ENCODE measurements at regions not wholly inside any gene's neighbourhood (a gene's known extent, or its start where the extent isn't known, plus 50 kb on each side); places are given as distances from the start of the nearest gene placed in this dataset.

GRCh38 chr2:236738030-236738429, 168.4 kb downstream of the ACKR3 start:
- Histone ChIP-seq H3K4me2 (no peak overlapping the region), H3K36me3 (replicated peaks in 1 of 2; ENCODE audit: control insufficient read depth in 1 of 2, insufficient read depth in 2 of 2, low read length in 1 of 2) (no peaks in the 10 kb centered on the region), H2AFZ (ENCODE audit: low read depth) (no peak overlapping the region), H3K4me3 (ENCODE audit: low read depth in 2 of 2, low read length in 1 of 2) (no peak overlapping the region), H4K20me1 (ENCODE audit: insufficient read depth) (no peaks in the 10 kb centered on the region), H3K79me2 (ENCODE audit: insufficient read depth) (no peaks in the 10 kb centered on the region), H3K9me3 (no peaks in the 10 kb centered on the region), H3K27me3 (ENCODE audit: insufficient read depth) (no peaks in the 10 kb centered on the region; the same call in 1 of the 2 replicates), H3F3A (replicated peaks; ENCODE audit: insufficient read depth) (no peaks in the 10 kb centered on the region), H3K27ac (ENCODE audit: low read depth in 2 of 2, low read length in 1 of 2) (no peak overlapping the region), H3K9me2 (no peaks in the 10 kb centered on the region), H3K9ac (no peak overlapping the region), H3K4me1 (ENCODE audit: control insufficient read depth in 1 of 2, insufficient read depth in 2 of 2, low read depth in 1 of 2, low read length in 1 of 2) (no peaks in the 10 kb centered on the region)
- no peak for DNase-seq
- 9% methylated on average over 4 of the region's 4 CpGs for WGBS (ENCODE audit: low lambda C conversion rate)
- ChIA-PET CTCF (no interaction called here), POLR2A (no interaction called here)
- TF ChIP-seq RCOR1 (IDR thresholded peaks at IDR 0.05; ENCODE audit: low read length) (no peak), FOXJ3 (CRISPR knock-in tag; IDR thresholded peaks at IDR 0.05) (no peak)
- TF ChIP-seq, protein P1, sequence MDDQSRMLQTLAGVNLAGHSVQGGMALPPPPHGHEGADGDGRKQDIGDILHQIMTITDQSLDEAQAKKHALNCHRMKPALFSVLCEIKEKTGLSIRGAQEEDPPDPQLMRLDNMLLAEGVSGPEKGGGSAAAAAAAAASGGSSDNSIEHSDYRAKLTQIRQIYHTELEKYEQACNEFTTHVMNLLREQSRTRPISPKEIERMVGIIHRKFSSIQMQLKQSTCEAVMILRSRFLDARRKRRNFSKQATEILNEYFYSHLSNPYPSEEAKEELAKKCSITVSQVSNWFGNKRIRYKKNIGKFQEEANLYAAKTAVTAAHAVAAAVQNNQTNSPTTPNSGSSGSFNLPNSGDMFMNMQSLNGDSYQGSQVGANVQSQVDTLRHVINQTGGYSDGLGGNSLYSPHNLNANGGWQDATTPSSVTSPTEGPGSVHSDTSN (IDR thresholded peaks at IDR 0.05), result no peak

DNA sequence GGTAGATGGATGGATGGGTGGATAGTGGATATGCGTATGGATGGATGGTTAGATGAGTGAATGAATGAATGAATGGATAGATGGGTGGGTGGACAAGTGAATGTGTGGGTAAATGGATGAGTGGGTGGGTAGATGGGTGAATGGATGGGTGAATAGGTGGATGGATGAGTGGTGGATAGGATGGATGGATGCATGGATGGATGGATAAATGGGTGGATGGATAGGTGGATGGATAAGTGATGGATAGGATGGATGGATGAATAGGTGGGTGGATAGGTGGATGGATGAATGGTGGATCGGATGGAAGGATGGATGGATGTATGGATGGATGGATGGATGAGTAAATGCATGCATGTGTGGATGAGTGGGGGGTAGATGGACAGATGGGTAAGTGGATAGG, 169.3 kb downstream of the ACKR3 start:
- 37% methylated on average over 2 of the region's 2 CpGs for WGBS (ENCODE audit: low lambda C conversion rate)
- no peak overlapping the region for H2AFZ ChIP-seq (ENCODE audit: low read depth)
- H3K4me2 ChIP-seq, result no peak overlapping the region
- no peak overlapping the region for H3K4me3 ChIP-seq (ENCODE audit: low read depth in 2 of 2, low read length in 1 of 2)
- H3K9me3 ChIP-seq, result no peaks in the 10 kb centered on the region
- ChIA-PET CTCF (no interaction called here), POLR2A (no interaction called here)
- no peaks in the 10 kb centered on the region for H3K9me2 ChIP-seq
- H3K9ac ChIP-seq, result no peak overlapping the region
- TF ChIP-seq, protein P1 (IDR thresholded peaks at IDR 0.05), result no peak
- TF ChIP-seq MEF2A (IDR thresholded peaks at IDR 0.05; ENCODE audit: borderline replicate concordance, low read depth), result no peak
- no peak for TF ChIP-seq GATA2 (CRISPR knock-in tag; IDR thresholded peaks at IDR 0.05)
- no peak for TF ChIP-seq EP300 (IDR thresholded peaks at IDR 0.05; ENCODE audit: borderline replicate concordance in 1 of 2, low read depth in 1 of 2, low read length in 1 of 2)
- TF ChIP-seq SMC3 (IDR thresholded peaks at IDR 0.05; ENCODE audit: low read depth, low read length), result no peak
- H4K20me1 ChIP-seq (ENCODE audit: insufficient read depth), result peaks cover 2% of the 10 kb centered on the region; the same call in 1 of the 2 replicates
- no peaks in the 10 kb centered on the region for H3K4me1 ChIP-seq (ENCODE audit: control insufficient read depth in 1 of 2, insufficient read depth in 2 of 2, low read depth in 1 of 2, low read length in 1 of 2)
- H3K27ac ChIP-seq (ENCODE audit: low read depth in 2 of 2, low read length in 1 of 2), result no peak overlapping the region
- no peaks in the 10 kb centered on the region for H3K79me2 ChIP-seq (ENCODE audit: insufficient read depth)
- DNase-seq, result no peak
- peaks cover 6% of the 10 kb centered on the region for H3F3A ChIP-seq (replicated peaks; ENCODE audit: insufficient read depth)
- H3K27me3 ChIP-seq (ENCODE audit: insufficient read depth), result no peaks in the 10 kb centered on the region; the same call in 1 of the 2 replicates
- no peaks in the 10 kb centered on the region for H3K36me3 ChIP-seq (replicated peaks in 1 of 2; ENCODE audit: control insufficient read depth in 1 of 2, insufficient read depth in 2 of 2, low read length in 1 of 2)

DNA sequence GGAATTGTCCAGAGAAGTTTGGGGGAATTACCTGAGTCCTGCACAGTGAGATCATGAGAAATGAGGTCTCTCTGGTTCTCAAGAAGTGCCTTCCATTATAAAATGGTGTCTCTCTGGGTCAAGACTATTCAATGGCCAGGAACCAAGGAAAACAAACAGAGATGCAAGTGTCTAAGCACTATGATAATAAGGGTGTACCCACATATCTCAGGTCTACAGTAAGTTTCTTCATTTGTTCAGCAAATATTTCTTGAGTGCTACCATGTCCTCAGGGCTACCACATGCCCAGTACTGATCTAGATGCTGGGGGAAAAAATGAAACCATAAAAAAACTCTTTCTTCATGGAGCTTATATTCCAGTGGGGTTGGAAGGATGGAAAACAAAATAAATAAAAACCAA, 170.0 kb downstream of the ACKR3 start:
- H3K9ac ChIP-seq, result no peak overlapping the region
- no peaks in the 10 kb centered on the region; the same call in 1 of the 2 replicates for H3K27me3 ChIP-seq (ENCODE audit: insufficient read depth)
- no peak overlapping the region for H3K4me2 ChIP-seq
- H2AFZ ChIP-seq (ENCODE audit: low read depth), result no peak overlapping the region
- POLR2A ChIA-PET, result no interaction called here
- H3K4me3 ChIP-seq (ENCODE audit: low read depth in 2 of 2, low read length in 1 of 2), result no peak overlapping the region
- DNase-seq, result no peak
- no peak overlapping the region for H3K27ac ChIP-seq (ENCODE audit: low read depth in 2 of 2, low read length in 1 of 2)
- H3K9me2 ChIP-seq, result no peaks in the 10 kb centered on the region
- no peaks in the 10 kb centered on the region for H3K79me2 ChIP-seq (ENCODE audit: insufficient read depth)
- H3K4me1 ChIP-seq (ENCODE audit: control insufficient read depth in 1 of 2, insufficient read depth in 2 of 2, low read depth in 1 of 2, low read length in 1 of 2), result peaks cover 0 to 3% of the 10 kb centered on the region in 2 experiments; a peak in 1 of 4 replicates
- no peaks in the 10 kb centered on the region for H3K36me3 ChIP-seq (replicated peaks in 1 of 2; ENCODE audit: control insufficient read depth in 1 of 2, insufficient read depth in 2 of 2, low read length in 1 of 2)
- peaks cover 8% of the 10 kb centered on the region for H3F3A ChIP-seq (replicated peaks; ENCODE audit: insufficient read depth)
- no peaks in the 10 kb centered on the region for H3K9me3 ChIP-seq
- H4K20me1 ChIP-seq (ENCODE audit: insufficient read depth), result peaks cover 4% of the 10 kb centered on the region; the same call in 1 of the 2 replicates
- CTCF ChIA-PET, result no interaction called here
- no peak for TF ChIP-seq RXRA (IDR thresholded peaks at IDR 0.05; ENCODE audit: borderline replicate concordance, low read depth)
- no peak for TF ChIP-seq NFIC (IDR thresholded peaks at IDR 0.05; ENCODE audit: borderline replicate concordance)
- TF ChIP-seq FOXJ3 (CRISPR knock-in tag; IDR thresholded peaks at IDR 0.05), result no peak
- TF ChIP-seq, protein P2, sequence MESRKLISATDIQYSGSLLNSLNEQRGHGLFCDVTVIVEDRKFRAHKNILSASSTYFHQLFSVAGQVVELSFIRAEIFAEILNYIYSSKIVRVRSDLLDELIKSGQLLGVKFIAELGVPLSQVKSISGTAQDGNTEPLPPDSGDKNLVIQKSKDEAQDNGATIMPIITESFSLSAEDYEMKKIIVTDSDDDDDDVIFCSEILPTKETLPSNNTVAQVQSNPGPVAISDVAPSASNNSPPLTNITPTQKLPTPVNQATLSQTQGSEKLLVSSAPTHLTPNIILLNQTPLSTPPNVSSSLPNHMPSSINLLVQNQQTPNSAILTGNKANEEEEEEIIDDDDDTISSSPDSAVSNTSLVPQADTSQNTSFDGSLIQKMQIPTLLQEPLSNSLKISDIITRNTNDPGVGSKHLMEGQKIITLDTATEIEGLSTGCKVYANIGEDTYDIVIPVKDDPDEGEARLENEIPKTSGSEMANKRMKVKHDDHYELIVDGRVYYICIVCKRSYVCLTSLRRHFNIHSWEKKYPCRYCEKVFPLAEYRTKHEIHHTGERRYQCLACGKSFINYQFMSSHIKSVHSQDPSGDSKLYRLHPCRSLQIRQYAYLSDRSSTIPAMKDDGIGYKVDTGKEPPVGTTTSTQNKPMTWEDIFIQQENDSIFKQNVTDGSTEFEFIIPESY (IDR thresholded peaks at IDR 0.05; ENCODE audit: borderline replicate concordance, low read depth), result no peak
- no peak for TF ChIP-seq MEF2A (IDR thresholded peaks at IDR 0.05; ENCODE audit: borderline replicate concordance, low read depth)
- TF ChIP-seq YY1 (IDR thresholded peaks at IDR 0.05; ENCODE audit: low read depth), result no peak
- TF ChIP-seq SIN3A (IDR thresholded peaks at IDR 0.05; ENCODE audit: borderline replicate concordance, low read depth, low read length), result no peak
- TF ChIP-seq RAD21 (IDR thresholded peaks at IDR 0.05; ENCODE audit: low read length), result no peak
- no peak for TF ChIP-seq EZH2phosphoT487 (IDR thresholded peaks at IDR 0.05; ENCODE audit: borderline replicate concordance, low read depth)
- no peak for TF ChIP-seq IRF3 (IDR thresholded peaks at IDR 0.05; ENCODE audit: low read depth, low read length)
- no peak for TF ChIP-seq FOXM1 (IDR thresholded peaks at IDR 0.05; ENCODE audit: low read depth)
- TF ChIP-seq MAX (IDR thresholded peaks at IDR 0.05; ENCODE audit: low read depth), result no peak
- TF ChIP-seq NRF1 (IDR thresholded peaks at IDR 0.05; ENCODE audit: low read depth, low read length), result no peak
